Astrocyte (in vitro differentiated cells and primary cell): ENCODE measurements at regions not wholly inside any gene's neighbourhood (a gene's known extent, or its start where the extent isn't known, plus 50 kb on each side); places are given as distances from the start of the nearest gene placed in this dataset.

ENCODE experiments used
- DNase-seq: peaks from one replicate; pipeline ENCODE4 v3.0.0-alpha.2; 2010; ENCODE audit warnings: low read depth
- FAIRE-seq: peaks from 2 replicates; lab custom pipeline; 2011; peaks lifted over from hg19 to GRCh38; lab: Jason Lieb, UNC
- H2AFZ ChIP-seq: 2 replicates; pipeline ENCODE4 v1.6.0; 2012; ENCODE audit warnings: low read depth, low read length, inconsistent platforms
- H3K27ac ChIP-seq: 2 replicates; pipeline ENCODE4 v1.5.1; 2011; ENCODE audit warnings: low read depth, low read length, inconsistent platforms
- H3K27me3 ChIP-seq: 2 replicates; pipeline ENCODE4 v1.6.0; 2011; ENCODE audit warnings: low read length, inconsistent platforms; ENCODE audit not compliant: insufficient read depth
- H3K36me3 ChIP-seq: 2 replicates; pipeline ENCODE4 v1.5.1; 2011; ENCODE audit warnings: low read length, inconsistent platforms; ENCODE audit not compliant: insufficient read depth
- H3K4me1 ChIP-seq: 2 replicates; pipeline ENCODE4 v1.5.1; 2011; ENCODE audit warnings: low read length, inconsistent platforms; ENCODE audit not compliant: insufficient read depth
- H3K4me2 ChIP-seq: 2 replicates; pipeline ENCODE4 v1.6.0; 2012; ENCODE audit warnings: low read length, inconsistent platforms
- H3K4me3 ChIP-seq: 2 replicates; pipeline ENCODE4 v1.5.1; 2011; ENCODE audit warnings: low read depth, mild to moderate bottlenecking, low read length, inconsistent platforms; ENCODE audit not compliant: insufficient read depth
- H3K79me2 ChIP-seq: 2 replicates; pipeline ENCODE4 v1.6.0; 2012; ENCODE audit warnings: mild to moderate bottlenecking, low read length, inconsistent platforms; ENCODE audit not compliant: insufficient read depth
- H3K9ac ChIP-seq: 2 replicates; pipeline ENCODE4 v1.6.0; 2012; ENCODE audit warnings: mild to moderate bottlenecking, low read length, inconsistent platforms
- H3K9me3 ChIP-seq: 2 replicates; pipeline ENCODE4 v1.5.1; 2012; ENCODE audit warnings: low read depth, mild to moderate bottlenecking, low read length, inconsistent platforms; ENCODE audit not compliant: insufficient read depth
- H4K20me1 ChIP-seq: 2 replicates; pipeline ENCODE4 v1.6.0; 2012; ENCODE audit warnings: low read length, inconsistent platforms; ENCODE audit not compliant: insufficient read depth
- H3K27ac Mint-ChIP-seq: one replicate; pipeline ENCODE4 v1.8.0; 2021; ENCODE audit warnings: mild to moderate bottlenecking, mixed read lengths; ENCODE audit not compliant: unreplicated experiment
- H3K27me3 Mint-ChIP-seq: one replicate; pipeline ENCODE4 v1.8.0; 2021; ENCODE audit warnings: low read depth, mixed read lengths; ENCODE audit not compliant: unreplicated experiment
- H3K36me3 Mint-ChIP-seq: one replicate; pipeline ENCODE4 v1.8.0; 2021; ENCODE audit warnings: low read depth, mixed read lengths; ENCODE audit not compliant: unreplicated experiment
- H3K4me1 Mint-ChIP-seq: one replicate; pipeline ENCODE4 v1.8.0; 2021; ENCODE audit warnings: low read depth, mixed read lengths; ENCODE audit not compliant: unreplicated experiment
- H3K4me3 Mint-ChIP-seq: one replicate; pipeline ENCODE4 v1.8.0; 2021; ENCODE audit warnings: mild to moderate bottlenecking, moderate library complexity, mixed read lengths; ENCODE audit not compliant: unreplicated experiment
- H3K9me3 Mint-ChIP-seq: one replicate; pipeline ENCODE4 v1.8.0; 2021; ENCODE audit warnings: mild to moderate bottlenecking, mixed read lengths; ENCODE audit not compliant: unreplicated experiment
- CTCF ChIP-seq: IDR thresholded peaks from 2 replicates; pipeline ENCODE4 v1.5.1; 2011; ENCODE audit warnings: low read depth, mild to moderate bottlenecking, inconsistent platforms, low read length, moderate library complexity; ENCODE audit not compliant: insufficient read depth
- EZH2 ChIP-seq: IDR thresholded peaks from 2 replicates; pipeline ENCODE4 v1.6.1; 2012; ENCODE audit warnings: mild to moderate bottlenecking, low read length, inconsistent platforms; ENCODE audit not compliant: insufficient read depth

GRCh38 chr2:66674087-66674486 lies 239.2 kb downstream of the MEIS1 start:
- FAIRE-seq (no peak), DNase-seq (no peak)
- H3K4me3 Mint-ChIP-seq = no peak overlapping the region
- H3K27me3 Mint-ChIP-seq = no peaks in the 10 kb centered on the region
- Histone ChIP-seq H3K9me3 (no peaks in the 10 kb centered on the region), H3K79me2 (no peaks in the 10 kb centered on the region), H2AFZ (no peak overlapping the region), H3K4me1 (no peaks in the 10 kb centered on the region), H4K20me1 (no peaks in the 10 kb centered on the region), H3K9ac (no peak overlapping the region), H3K27me3 (no peaks in the 10 kb centered on the region), H3K27ac (no peak overlapping the region), H3K36me3 (no peaks in the 10 kb centered on the region), H3K4me2 (no peak overlapping the region), H3K4me3 (no peak overlapping the region)
- no peak overlapping the region for H3K27ac Mint-ChIP-seq
- peaks cover 2% of the 10 kb centered on the region for H3K9me3 Mint-ChIP-seq
- no peaks in the 10 kb centered on the region for H3K36me3 Mint-ChIP-seq
- TF ChIP-seq EZH2 (no peak), CTCF (no peak)
- no peaks in the 10 kb centered on the region for H3K4me1 Mint-ChIP-seq

- Histone ChIP-seq H3K79me2 (no peaks in the 10 kb centered on the region), H3K9ac (no peak overlapping the region), H3K27me3 (no peaks in the 10 kb centered on the region), H3K4me1 (no peaks in the 10 kb centered on the region), H3K4me3 (no peak overlapping the region), H3K9me3 (no peaks in the 10 kb centered on the region), H4K20me1 (no peaks in the 10 kb centered on the region), H3K4me2 (no peak overlapping the region), H2AFZ (no peak overlapping the region), H3K36me3 (no peaks in the 10 kb centered on the region), H3K27ac (no peak overlapping the region)
- no peaks in the 10 kb centered on the region for H3K4me1 Mint-ChIP-seq
- TF ChIP-seq CTCF (no peak), EZH2 (no peak)
- no peak for FAIRE-seq
- no peaks in the 10 kb centered on the region for H3K27me3 Mint-ChIP-seq
- H3K27ac Mint-ChIP-seq = no peak overlapping the region
- H3K36me3 Mint-ChIP-seq = no peaks in the 10 kb centered on the region
- peaks cover 2% of the 10 kb centered on the region for H3K9me3 Mint-ChIP-seq
- no peak overlapping the region for H3K4me3 Mint-ChIP-seq
- DNase-seq = no peak
Observed at GRCh38 chr2:66675591-66675990, 240.7 kb downstream of the MEIS1 start.

GRCh38 chr2:66679442-66679841 lies 244.5 kb downstream of the MEIS1 start:
- TF ChIP-seq CTCF = no peak
- TF ChIP-seq EZH2 = no peak
- H3K79me2 ChIP-seq = no peaks in the 10 kb centered on the region
- Mint-ChIP-seq H3K27me3 (peaks cover 2% of the 10 kb centered on the region), H3K9me3 (no peaks in the 10 kb centered on the region), H3K4me3 (no peak overlapping the region), H3K36me3 (no peaks in the 10 kb centered on the region), H3K27ac (no peak overlapping the region), H3K4me1 (no peaks in the 10 kb centered on the region)
- FAIRE-seq = no peak
- no peaks in the 10 kb centered on the region for H3K4me1 ChIP-seq
- H3K27ac ChIP-seq = no peak overlapping the region
- H3K9me3 ChIP-seq = no peaks in the 10 kb centered on the region
- H3K4me3 ChIP-seq = no peak overlapping the region
- H4K20me1 ChIP-seq = no peaks in the 10 kb centered on the region
- no peak overlapping the region for H3K4me2 ChIP-seq
- H2AFZ ChIP-seq = no peak overlapping the region
- no peak overlapping the region for H3K9ac ChIP-seq
- DNase-seq = no peak
- no peaks in the 10 kb centered on the region for H3K36me3 ChIP-seq
- no peaks in the 10 kb centered on the region for H3K27me3 ChIP-seq
